HepG2 (cell line): ENCODE measurements at regions not wholly inside any gene's neighbourhood (a gene's known extent, or its start where the extent isn't known, plus 50 kb on each side); places are given as distances from the start of the nearest gene placed in this dataset.
"Not testable (repeated sequence)": the region's sequence is repeated elsewhere in the genome, so short reads cannot be mapped to it uniquely, and the experiment has no call there.

ENCODE experiments used
- EZH2 ChIP-seq: conservative IDR thresholded peaks from 2 replicates; pipeline ENCODE4 v1.6.1; 2012; ENCODE audit warnings: mild to moderate bottlenecking, low read depth, low read length, moderate library complexity
- NFIC ChIP-seq: IDR thresholded peaks from 2 replicates; pipeline ENCODE4 v1.6.1; 2012; ENCODE audit warnings: mild to moderate bottlenecking, low read length, inconsistent platforms
- TARDBP ChIP-seq: sonication (generic); formaldehyde crosslinking; IDR thresholded peaks from 2 replicates; pipeline ENCODE4 v1.8.0; 2022; ENCODE audit warnings: mild to moderate bottlenecking, missing genetic modification reagents

DNA sequence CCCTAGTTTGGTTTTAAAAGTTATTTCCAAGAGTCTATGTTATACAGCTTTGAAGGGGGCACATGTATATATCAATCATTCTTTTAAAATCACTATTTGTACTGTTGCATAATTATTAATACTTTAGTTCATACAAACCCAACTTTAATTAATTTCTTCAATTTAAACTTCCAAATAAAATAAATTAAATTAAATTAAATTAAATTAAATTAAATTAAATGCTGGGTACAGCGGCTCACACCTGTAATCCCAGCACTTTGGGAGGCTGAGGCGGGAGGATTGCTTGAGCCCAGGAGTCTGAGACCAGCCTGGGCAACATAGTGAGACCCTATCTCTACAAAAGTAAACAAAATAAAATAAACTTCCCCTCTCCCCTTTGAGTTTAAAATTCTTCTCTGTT is 98.9 kb upstream of the MYO10 start:
- TF ChIP-seq EZH2, TARDBP, NFIC: not testable (repeated sequence)
